ENCODE measurements at regions not wholly inside any gene's neighbourhood (a gene's known extent, or its start where the extent isn't known, plus 50 kb on each side); places are given as distances from the start of the nearest gene placed in this dataset.

GRCh38 chr5:107284822-107285525 lies 385.8 kb downstream of the EFNA5 start:
- CTCF ChIA-PET, result no interaction called here
- DNase-seq (ENCODE audit: low read depth, low spot score), result no peak
- H3K4me3 ChIP-seq (ENCODE audit: low read depth, low read length), result no peak overlapping the region
- TF ChIP-seq CTCF (IDR thresholded peaks at IDR 0.05; ENCODE audit: low read depth, low read length), result no peak
- POLR2A ChIA-PET, result no interaction called here
- H3K27me3 ChIP-seq (ENCODE audit: control insufficient read depth, insufficient read depth, low read length), result no peaks in the 10 kb centered on the region
- no peak overlapping the region for H3K27ac ChIP-seq (ENCODE audit: low read depth, low read length)
- no peaks in the 10 kb centered on the region for H3K9me3 ChIP-seq (ENCODE audit: control insufficient read depth, insufficient read depth, low read length)

GRCh38 chr5:107282061-107282460 lies 388.7 kb downstream of the EFNA5 start:
- no peaks in the 10 kb centered on the region for H3K9me3 ChIP-seq (ENCODE audit: control insufficient read depth, insufficient read depth, low read length)
- no peak overlapping the region for H3K4me3 ChIP-seq (ENCODE audit: low read depth, low read length)
- no peak overlapping the region for H3K27ac ChIP-seq (ENCODE audit: low read depth, low read length)
- no peak for DNase-seq (ENCODE audit: low read depth, low spot score)
- TF ChIP-seq CTCF (IDR thresholded peaks at IDR 0.05; ENCODE audit: low read depth, low read length), result no peak
- ChIA-PET POLR2A (no interaction called here), CTCF (no interaction called here)
- H3K27me3 ChIP-seq (ENCODE audit: control insufficient read depth, insufficient read depth, low read length), result no peaks in the 10 kb centered on the region

- H3K9me3 ChIP-seq (ENCODE audit: control insufficient read depth, insufficient read depth, low read length), result no peaks in the 10 kb centered on the region
- DNase-seq (ENCODE audit: low read depth, low spot score), result no peak
- H3K4me3 ChIP-seq (ENCODE audit: low read depth, low read length), result no peak overlapping the region
- H3K27me3 ChIP-seq (ENCODE audit: control insufficient read depth, insufficient read depth, low read length), result no peaks in the 10 kb centered on the region
- ChIA-PET POLR2A (no interaction called here), CTCF (interaction anchor here (0.6 kb wide), 1 partner anchor 25 kb away, joined by 8 read pairs; no protein-coding TSS in a partner anchor)
- no peak for TF ChIP-seq CTCF (IDR thresholded peaks at IDR 0.05; ENCODE audit: low read depth, low read length)
- H3K27ac ChIP-seq (ENCODE audit: low read depth, low read length), result no peak overlapping the region
These were observed 392.0 kb downstream of the EFNA5 start for GRCh38 chr5:107278774-107279173.

- no peaks in the 10 kb centered on the region for H3K27me3 ChIP-seq (ENCODE audit: control insufficient read depth, insufficient read depth, low read length)
- no peak for TF ChIP-seq CTCF (IDR thresholded peaks at IDR 0.05; ENCODE audit: low read depth, low read length)
- POLR2A ChIA-PET, result no interaction called here
These were observed 393.1 kb downstream of the EFNA5 start for GRCh38 chr5:107277485-107278125.

GRCh38 chr5:107275333-107275732 lies 395.4 kb downstream of the EFNA5 start:
- Histone ChIP-seq H3K27me3 (ENCODE audit: control insufficient read depth, insufficient read depth, low read length) (no peaks in the 10 kb centered on the region), H3K27ac (ENCODE audit: low read depth, low read length) (no peak overlapping the region), H3K9me3 (ENCODE audit: control insufficient read depth, insufficient read depth, low read length) (no peaks in the 10 kb centered on the region), H3K4me3 (ENCODE audit: low read depth, low read length) (no peak overlapping the region)
- ChIA-PET CTCF (interaction anchor here (0.7 to 1.6 kb wide), 2 partner anchors 28 to 297 kb away, joined by 3 read pairs; no protein-coding TSS in a partner anchor), POLR2A (no interaction called here)
- no peak for DNase-seq (ENCODE audit: low read depth, low spot score)
- TF ChIP-seq CTCF (IDR thresholded peaks at IDR 0.05; ENCODE audit: low read depth, low read length), result no peak

More at GRCh38 chr5:107277485-107278125, 393.1 kb downstream of the EFNA5 start:
- CTCF ChIA-PET, result interaction anchor here (0.6 kb wide), 2 partner anchors 349 to 385 kb away, joined by 3 read pairs; no protein-coding TSS in a partner anchor
- Histone ChIP-seq H3K4me3 (ENCODE audit: low read depth, low read length) (no peak overlapping the region), H3K27ac (ENCODE audit: low read depth, low read length) (no peak overlapping the region), H3K9me3 (ENCODE audit: control insufficient read depth, insufficient read depth, low read length) (no peaks in the 10 kb centered on the region)
- no peak for DNase-seq (ENCODE audit: low read depth, low spot score)
